ENCODE measurements at regions not wholly inside any gene's neighbourhood (a gene's known extent, or its start where the extent isn't known, plus 50 kb on each side); places are given as distances from the start of the nearest gene placed in this dataset.

DNA sequence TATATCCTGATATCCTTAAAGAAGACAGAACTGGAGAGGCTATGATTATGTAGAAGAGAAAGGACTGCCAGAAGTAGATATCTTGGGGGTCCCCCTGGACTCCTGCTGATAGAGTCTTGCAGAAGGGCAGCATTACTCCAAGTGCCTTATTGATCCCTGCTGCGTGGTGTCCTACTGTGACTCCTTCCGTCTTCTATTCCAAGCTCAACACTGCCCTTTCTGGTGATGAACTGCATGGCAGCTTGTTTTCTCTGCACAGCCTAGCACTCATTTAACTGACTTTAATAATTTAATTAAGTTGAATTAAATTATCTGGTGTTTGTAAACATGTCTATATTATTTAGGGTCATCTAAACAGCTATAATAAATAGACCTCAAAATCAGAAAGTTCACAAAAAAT lies 194.1 kb upstream of the DSEL start:
- Histone ChIP-seq H2AFZ (ENCODE audit: low read length) (no peak overlapping the region), H3K9me3 (ENCODE audit: control insufficient read depth, insufficient read depth, low read depth, low read length) (no peaks in the 10 kb centered on the region), H3K27me3 (ENCODE audit: control insufficient read depth, insufficient read depth, low read length) (no peaks in the 10 kb centered on the region), H3K79me2 (ENCODE audit: control insufficient read depth, insufficient read depth, low read length) (no peaks in the 10 kb centered on the region), H3K4me2 (ENCODE audit: extremely low read depth, insufficient read depth, low read length) (no peak overlapping the region), H3K27ac (ENCODE audit: insufficient read depth, low read length) (no peak overlapping the region), H3K4me3 (replicated peaks in 1 of 4; ENCODE audit: control extremely low read depth in 1 of 4, insufficient read depth in 1 of 4, low read depth in 3 of 4, low read length in 4 of 4) (no peak overlapping the region), H3K9ac (ENCODE audit: insufficient read depth, low read length) (no peak overlapping the region), H3K36me3 (ENCODE audit: control insufficient read depth, insufficient read depth, low read length) (no peaks in the 10 kb centered on the region), H3K4me1 (ENCODE audit: control insufficient read depth, extremely low read depth, insufficient read depth, low read length) (no peaks in the 10 kb centered on the region), H4K20me1 (ENCODE audit: control insufficient read depth, extremely low read depth, insufficient read depth, low read length) (no peaks in the 10 kb centered on the region)
- no peak for DNase-seq (ENCODE audit: low read depth in 2 of 2)
- TF ChIP-seq, protein P1, sequence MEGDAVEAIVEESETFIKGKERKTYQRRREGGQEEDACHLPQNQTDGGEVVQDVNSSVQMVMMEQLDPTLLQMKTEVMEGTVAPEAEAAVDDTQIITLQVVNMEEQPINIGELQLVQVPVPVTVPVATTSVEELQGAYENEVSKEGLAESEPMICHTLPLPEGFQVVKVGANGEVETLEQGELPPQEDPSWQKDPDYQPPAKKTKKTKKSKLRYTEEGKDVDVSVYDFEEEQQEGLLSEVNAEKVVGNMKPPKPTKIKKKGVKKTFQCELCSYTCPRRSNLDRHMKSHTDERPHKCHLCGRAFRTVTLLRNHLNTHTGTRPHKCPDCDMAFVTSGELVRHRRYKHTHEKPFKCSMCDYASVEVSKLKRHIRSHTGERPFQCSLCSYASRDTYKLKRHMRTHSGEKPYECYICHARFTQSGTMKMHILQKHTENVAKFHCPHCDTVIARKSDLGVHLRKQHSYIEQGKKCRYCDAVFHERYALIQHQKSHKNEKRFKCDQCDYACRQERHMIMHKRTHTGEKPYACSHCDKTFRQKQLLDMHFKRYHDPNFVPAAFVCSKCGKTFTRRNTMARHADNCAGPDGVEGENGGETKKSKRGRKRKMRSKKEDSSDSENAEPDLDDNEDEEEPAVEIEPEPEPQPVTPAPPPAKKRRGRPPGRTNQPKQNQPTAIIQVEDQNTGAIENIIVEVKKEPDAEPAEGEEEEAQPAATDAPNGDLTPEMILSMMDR (conservative IDR thresholded peaks at IDR 0.05 in 1 of 2, IDR thresholded peaks at IDR 0.05 in 1 of 2; ENCODE audit: low read depth in 1 of 2, low read length in 2 of 2), result peak in 1 of 2 donors; percentile 15
- no peak for TF ChIP-seq EZH2 (IDR thresholded peaks at IDR 0.05; ENCODE audit: low read length, missing control alignments)

DNA sequence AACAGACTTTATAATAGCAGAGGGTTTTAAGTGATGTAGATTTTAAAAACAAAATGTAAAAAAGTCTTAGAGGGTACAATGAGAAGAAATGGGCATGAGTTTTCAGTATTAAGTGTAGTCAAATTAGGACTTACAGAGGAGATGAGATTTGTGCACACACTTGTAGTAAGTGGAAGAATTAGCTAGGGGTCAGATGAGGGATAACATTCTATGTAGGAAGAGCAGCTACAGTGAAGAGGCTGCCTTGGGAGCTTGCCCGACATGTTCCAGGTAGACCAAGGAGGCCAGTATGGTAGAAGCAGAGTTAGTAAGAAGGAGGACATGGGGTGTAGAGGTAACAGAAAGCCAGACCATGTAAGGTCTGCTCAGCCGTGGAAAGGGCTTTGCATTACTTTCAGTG lies 189.2 kb upstream of the DSEL start:
- Histone ChIP-seq H3K79me2 (ENCODE audit: control insufficient read depth, insufficient read depth, low read length) (no peaks in the 10 kb centered on the region), H3K4me1 (ENCODE audit: control insufficient read depth, extremely low read depth, insufficient read depth, low read length) (no peaks in the 10 kb centered on the region), H4K20me1 (ENCODE audit: control insufficient read depth, extremely low read depth, insufficient read depth, low read length) (no peaks in the 10 kb centered on the region), H2AFZ (ENCODE audit: low read length) (no peak overlapping the region), H3K27me3 (ENCODE audit: control insufficient read depth, insufficient read depth, low read length) (no peaks in the 10 kb centered on the region), H3K27ac (ENCODE audit: insufficient read depth, low read length) (no peak overlapping the region), H3K4me3 (replicated peaks in 1 of 4; ENCODE audit: control extremely low read depth in 1 of 4, insufficient read depth in 1 of 4, low read depth in 3 of 4, low read length in 4 of 4) (no peak overlapping the region), H3K36me3 (ENCODE audit: control insufficient read depth, insufficient read depth, low read length) (no peaks in the 10 kb centered on the region), H3K9me3 (ENCODE audit: control insufficient read depth, insufficient read depth, low read depth, low read length) (no peaks in the 10 kb centered on the region), H3K9ac (ENCODE audit: insufficient read depth, low read length) (no peak overlapping the region), H3K4me2 (ENCODE audit: extremely low read depth, insufficient read depth, low read length) (no peak overlapping the region)
- peak in 1 of 2 donors; percentile 20 for DNase-seq (ENCODE audit: low read depth in 2 of 2)
- no peak for TF ChIP-seq EZH2 (IDR thresholded peaks at IDR 0.05; ENCODE audit: low read length, missing control alignments)
- TF ChIP-seq, protein P1 (conservative IDR thresholded peaks at IDR 0.05 in 1 of 2, IDR thresholded peaks at IDR 0.05 in 1 of 2; ENCODE audit: low read depth in 1 of 2, low read length in 2 of 2), result peak in 1 of 2 donors; percentile 11

- no peak for DNase-seq (ENCODE audit: low read depth in 2 of 2)
- H3K27ac ChIP-seq (ENCODE audit: insufficient read depth, low read length), result no peak overlapping the region
- H4K20me1 ChIP-seq (ENCODE audit: control insufficient read depth, extremely low read depth, insufficient read depth, low read length), result no peaks in the 10 kb centered on the region
- no peak overlapping the region for H3K9ac ChIP-seq (ENCODE audit: insufficient read depth, low read length)
- H3K79me2 ChIP-seq (ENCODE audit: control insufficient read depth, insufficient read depth, low read length), result no peaks in the 10 kb centered on the region
- TF ChIP-seq, protein P1 (conservative IDR thresholded peaks at IDR 0.05 in 1 of 2, IDR thresholded peaks at IDR 0.05 in 1 of 2; ENCODE audit: low read depth in 1 of 2, low read length in 2 of 2), result no peak
- TF ChIP-seq EZH2 (IDR thresholded peaks at IDR 0.05; ENCODE audit: low read length, missing control alignments), result no peak
- H2AFZ ChIP-seq (ENCODE audit: low read length), result no peak overlapping the region
- H3K9me3 ChIP-seq (ENCODE audit: control insufficient read depth, insufficient read depth, low read depth, low read length), result no peaks in the 10 kb centered on the region
- H3K4me2 ChIP-seq (ENCODE audit: extremely low read depth, insufficient read depth, low read length), result no peak overlapping the region
- no peaks in the 10 kb centered on the region for H3K27me3 ChIP-seq (ENCODE audit: control insufficient read depth, insufficient read depth, low read length)
- no peaks in the 10 kb centered on the region for H3K36me3 ChIP-seq (ENCODE audit: control insufficient read depth, insufficient read depth, low read length)
- H3K4me1 ChIP-seq (ENCODE audit: control insufficient read depth, extremely low read depth, insufficient read depth, low read length), result no peaks in the 10 kb centered on the region
- H3K4me3 ChIP-seq (replicated peaks in 1 of 4; ENCODE audit: control extremely low read depth in 1 of 4, insufficient read depth in 1 of 4, low read depth in 3 of 4, low read length in 4 of 4), result no peak overlapping the region
These were observed 179.2 kb upstream of the DSEL start for GRCh38 chr18:67695684-67696083.
